Activated T-cell treated with anti-CD3 and anti-CD28 coated beads for 48 hours (primary cell): ENCODE measurements at regions not wholly inside any gene's neighbourhood (a gene's known extent, or its start where the extent isn't known, plus 50 kb on each side); places are given as distances from the start of the nearest gene placed in this dataset.

Experiments used
- DNase-seq: peaks from one replicate; pipeline ENCODE4 v3.0.0-alpha.2; 2020; ENCODE audit warnings: low read depth

DNA sequence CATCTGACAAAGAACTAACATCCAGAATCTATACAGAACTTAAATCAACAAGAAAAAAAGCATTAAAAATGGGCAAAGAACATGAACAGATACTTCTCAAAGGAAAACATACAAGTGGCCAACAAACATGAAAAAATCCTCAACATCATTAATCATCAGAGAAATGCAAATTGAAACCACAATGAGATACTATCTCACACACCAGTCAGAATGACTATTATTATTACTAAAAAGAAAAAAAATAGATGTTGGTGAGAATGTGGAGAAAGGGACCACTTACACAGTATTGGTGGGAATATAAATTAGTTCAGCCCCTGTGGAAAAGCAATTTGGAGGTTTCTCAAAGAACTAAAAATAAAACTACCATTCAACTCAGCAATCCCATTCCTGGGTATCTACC is 89.1 kb upstream of the ADO start:
- no peak for DNase-seq

DNA sequence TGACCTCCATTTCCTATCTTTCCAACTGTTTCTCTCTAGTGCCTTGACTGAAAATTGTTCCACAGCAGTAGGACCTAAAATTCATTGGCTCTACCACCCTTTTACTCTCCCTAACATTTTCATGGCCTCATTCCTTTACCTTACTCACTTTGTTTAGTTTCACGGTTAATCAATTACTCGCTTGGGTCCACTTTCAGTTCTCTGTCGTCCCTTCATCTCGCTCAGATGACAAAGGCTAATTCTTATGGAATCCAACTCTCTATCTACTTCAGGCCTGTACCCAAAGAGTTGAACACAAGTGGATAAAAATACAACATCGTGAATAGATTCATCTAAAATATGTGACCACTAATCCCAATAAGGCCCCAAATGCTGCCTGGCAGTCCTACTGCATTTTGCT is 85.9 kb upstream of the ADO start:
- DNase-seq: no peak

DNA sequence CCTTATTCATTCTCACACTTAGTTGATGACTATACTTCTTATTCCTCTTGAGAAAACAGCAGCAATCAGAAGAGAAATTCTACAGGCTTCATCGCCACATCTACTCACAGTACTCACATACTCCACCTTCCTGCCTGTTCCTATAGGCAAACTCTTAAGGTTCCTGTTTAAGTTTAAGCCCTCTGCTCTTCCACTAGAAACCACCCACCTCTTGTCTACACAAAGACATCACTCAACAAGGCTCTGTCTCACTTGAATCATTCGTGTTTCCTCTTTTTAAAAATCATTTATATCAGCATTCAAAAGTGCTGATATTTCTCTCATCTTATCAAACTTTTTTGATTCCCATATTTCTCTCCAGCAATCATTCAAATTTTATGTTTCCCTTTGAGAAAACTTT is 85.5 kb upstream of the ADO start:
- no peak for DNase-seq

DNA sequence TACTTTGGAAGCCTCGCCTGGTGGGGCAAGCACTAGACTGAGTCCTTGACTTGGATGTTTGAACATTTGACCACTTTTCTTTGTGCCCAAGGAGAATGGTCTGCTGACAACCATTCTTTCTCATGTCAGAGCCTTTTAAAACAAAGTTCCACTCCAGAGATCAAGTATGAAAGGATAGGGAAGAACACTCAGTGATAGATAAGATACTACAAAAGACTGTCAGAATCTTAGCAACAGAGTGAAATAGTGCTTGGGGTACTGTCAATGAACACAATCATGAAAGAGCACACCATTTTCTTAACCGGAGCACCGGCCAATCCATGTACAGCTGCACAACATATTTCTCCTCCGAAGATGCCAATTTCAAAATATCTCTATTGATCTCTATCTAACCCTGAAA is 82.8 kb upstream of the ADO start:
- DNase-seq: no peak

DNA sequence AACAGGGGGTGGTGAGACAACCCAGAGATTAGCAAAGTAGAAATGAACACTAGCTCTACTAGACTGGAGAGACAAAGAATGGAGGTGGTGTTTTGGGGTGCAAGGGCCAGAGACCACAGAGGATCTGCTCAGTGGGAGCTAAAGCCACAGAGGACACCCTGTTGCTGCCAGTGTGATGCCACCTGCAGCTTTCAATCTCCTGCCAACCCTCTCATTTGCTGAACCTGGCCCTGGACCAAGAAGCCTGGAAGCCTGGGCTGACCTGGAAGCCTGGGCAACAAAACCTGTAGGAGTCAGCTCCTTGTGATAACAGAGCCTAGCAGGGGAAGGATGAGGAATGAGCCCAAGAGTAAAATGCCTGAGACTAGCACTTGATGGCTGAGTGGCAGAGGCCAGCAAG is 81.1 kb upstream of the ADO start:
- DNase-seq: no peak

DNA sequence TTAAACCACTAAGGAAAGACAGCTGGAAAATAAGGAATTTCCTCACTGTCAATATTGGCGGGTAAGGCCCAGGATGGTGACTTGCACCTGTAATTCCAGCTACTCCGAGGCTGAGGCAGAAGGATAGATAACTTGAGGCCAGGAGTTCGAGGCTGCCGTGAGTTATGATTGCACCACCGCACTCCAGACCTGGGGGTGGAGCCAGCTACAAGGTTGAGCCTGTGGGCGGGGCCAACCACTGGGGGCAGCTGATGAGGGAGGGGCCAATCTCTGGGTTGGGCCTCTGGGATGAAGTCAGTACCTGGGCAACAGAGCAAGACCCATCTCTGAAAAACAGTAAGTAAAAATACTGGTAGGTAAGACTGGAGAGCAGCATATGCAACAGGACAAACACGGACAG is 80.1 kb upstream of the ADO start:
- no peak for DNase-seq

DNA sequence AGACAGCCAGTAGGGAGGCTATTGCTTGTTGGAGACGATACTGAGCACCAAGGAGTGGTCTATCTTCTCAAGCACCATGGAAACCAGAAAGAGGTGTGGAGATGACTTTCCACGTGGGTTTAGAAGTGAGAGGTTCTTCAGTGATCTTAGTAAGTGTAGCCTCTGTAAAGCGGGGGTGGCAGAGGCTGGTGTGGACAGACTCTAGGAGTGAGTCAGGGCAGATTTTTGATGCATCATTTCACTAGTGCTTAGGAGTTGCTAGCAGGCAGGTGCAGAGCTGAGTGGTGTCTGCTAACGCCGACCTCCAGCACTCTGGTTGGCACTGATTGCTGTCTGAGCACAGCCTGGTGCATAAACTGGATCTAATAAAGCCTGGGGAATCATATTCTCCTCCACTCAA is 78.4 kb upstream of the ADO start:
- peak; percentile 63 for DNase-seq

DNA sequence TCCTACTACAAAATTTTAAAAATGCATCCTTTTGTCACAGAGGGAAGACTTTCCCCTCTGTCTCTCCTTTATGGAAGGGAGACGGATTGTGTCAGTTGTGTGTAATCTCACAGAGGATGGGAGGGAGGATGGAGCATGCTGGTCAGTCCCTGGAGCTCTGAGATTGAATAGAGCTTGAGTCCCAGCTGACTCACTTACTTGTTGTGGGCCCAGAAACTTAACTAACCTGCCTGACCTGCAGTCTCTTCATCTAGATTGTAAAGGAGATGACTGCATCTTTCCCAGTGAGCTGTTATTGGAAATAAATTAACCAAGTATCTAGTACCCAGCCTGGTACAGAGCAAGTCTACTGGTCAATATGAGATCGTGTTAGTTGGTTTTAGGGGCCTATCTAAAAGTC is 77.9 kb upstream of the ADO start:
- DNase-seq: no peak

DNA sequence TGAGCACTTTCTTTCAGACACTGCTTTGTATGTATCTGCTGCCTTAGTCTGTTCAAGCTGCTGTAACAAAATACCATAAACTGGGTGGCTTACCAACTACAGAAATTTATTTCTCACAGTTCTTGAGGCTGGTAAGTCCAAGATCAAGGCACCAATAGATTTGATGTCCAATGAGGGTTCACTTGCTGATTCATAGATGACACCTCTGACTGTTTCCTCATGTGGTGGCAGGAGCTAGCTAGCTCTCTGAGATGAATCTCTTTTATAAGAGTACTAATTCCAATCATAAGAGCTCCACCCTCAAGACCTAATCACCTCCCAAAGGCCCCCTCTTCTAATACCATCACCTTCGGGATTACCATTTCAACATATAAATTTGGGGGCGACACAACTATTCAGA is 76.6 kb upstream of the ADO start:
- no peak for DNase-seq

DNA sequence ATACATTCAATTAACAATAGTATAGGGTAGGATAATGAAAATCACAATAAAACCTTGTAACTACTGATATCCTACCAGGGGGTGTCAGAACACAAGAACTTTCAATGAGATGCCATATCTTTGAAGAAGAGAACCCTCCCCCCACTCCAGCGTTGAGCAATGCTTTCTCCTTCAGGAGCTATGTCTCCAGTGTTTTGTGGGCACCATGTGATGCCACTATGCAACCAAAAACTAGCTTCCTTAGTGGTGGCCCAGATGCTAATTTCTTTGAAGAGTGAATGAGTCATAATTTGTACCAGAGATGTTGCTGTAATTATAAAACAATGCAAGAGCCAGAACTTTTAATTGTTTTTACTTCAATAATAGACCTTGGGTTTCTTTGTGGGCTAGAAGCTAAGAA is 76.0 kb upstream of the ADO start:
- no peak for DNase-seq

DNA sequence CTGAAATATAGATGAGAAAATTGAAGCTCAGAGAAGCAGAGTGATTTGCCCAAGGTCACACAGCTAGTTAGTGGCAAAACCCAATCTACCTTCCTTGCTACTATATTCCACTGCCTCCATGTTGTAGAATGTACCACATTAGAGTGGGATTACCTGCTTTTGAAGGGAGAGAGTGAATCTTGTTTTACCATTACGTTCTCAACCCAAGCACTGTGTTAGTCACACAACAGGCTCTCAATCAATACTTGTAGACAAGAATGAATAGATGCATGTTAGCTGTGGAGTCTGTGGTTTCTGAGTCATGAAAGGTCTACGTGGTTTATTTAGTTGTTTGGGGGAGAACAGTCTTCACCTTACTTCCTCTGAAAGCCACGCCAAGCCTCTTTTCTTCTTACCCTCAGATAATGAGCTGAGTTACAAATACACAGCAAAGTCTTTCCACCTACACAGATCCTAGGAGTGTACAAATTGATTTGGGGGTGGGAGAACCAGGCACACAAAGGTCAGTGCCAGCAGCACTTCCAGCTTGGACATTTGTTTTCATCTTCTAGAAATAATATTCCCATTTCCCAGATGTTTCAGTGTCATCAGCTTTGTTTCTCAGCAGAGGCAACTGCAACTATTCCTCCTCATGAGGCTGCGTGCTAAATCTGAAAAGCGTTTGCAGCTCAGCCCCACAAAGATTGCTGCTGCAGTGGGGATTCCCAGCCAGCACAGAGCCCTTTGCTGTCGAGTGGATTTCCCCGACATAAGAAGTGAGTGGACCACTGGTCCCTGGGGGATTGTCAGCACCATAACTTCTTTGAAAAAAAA is 71.5 kb upstream of the ADO start:
- DNase-seq: peak; percentile 38

DNA sequence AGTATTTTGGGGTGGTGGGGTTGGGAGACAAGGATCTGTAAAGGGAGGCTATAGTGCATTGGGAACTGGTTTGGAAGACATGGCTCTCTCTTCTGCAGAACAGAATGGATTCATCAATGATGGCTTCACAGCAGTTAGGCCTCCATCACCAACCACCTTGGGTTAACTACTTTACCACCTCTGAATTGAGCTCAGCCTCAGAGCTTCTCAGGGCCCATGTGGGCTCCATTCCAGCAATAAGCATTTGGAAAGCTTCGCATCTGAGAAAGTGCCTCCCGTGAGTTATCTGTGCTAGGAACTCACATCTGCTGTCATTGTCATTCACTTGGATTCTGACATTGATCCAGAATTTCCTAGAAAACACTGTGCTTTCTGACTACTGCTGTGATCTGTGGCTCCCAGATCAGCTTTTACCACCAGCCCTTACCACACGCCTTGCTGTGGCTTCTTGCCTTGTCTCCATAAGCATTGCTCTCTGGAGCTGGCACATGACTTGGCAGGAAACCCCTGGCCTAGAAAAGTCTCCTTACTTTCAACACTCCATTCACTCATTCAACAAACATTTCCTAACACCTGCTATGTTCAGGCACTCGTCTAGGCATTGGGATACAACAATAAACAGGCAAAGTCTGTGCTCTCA is 70.7 kb upstream of the ADO start:
- no peak for DNase-seq

DNA sequence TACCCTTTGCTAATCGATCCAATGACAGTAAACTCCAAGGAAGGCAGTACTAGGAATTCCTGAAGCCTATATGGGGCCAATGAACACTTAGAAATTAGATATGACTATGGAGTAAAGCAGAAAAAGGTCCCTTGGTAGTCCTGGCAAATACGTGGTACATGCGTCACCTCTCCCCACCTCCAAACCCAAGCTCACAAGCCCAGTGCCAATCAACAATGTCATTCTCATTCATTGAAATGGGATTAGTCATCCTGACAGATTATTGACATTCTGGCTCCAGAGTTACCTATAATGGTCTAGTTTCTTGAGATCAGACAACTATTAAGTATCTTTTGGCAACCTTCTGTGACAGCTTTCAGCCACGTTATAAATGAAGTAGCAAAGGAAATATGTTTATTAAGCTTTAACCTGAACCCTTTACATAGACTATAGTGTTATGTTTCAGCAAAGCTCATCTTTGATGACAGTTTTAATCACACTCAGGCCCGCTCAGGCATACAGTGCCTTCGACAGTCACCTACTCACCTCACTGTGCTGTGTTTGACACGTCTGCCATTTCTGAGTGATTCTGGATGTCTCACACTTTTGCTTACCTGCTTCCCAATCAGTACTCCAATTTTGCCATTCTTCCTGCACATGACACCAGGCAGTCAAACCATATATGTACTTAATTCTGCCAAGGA is 69.6 kb upstream of the ADO start:
- DNase-seq: no peak

DNA sequence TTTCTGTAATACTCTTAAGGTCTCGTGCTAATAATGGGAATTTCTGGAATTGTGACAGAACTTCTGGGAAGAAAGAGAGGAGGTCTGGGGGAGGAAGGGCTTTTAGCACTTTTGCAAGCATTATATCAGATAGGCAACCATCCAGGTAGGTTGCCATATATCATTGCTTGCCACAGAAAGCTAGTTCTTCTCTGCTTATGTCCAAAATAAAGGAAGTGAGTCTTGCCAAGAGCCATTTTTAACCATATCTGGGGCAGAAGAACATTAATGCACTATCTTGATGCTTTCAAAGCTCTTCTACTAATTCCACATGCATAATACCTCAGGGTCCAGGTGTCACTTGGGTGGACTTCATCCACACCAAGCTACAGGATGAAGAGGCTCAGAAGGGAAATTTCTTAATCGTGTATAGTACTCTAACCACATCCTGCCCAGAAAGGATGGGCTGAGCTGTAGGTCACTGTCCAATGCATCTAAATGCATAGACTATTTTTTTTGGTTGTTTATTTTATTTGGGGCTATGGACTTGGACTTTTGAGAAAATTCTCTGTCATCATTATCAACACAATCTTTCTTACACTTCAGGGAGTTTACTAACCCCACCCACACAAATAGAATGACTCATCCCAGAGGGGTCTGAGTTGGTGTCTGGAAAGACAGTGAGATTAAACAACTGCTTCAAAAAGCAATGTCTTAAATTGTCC is 68.9 kb upstream of the ADO start:
- no peak for DNase-seq

DNA sequence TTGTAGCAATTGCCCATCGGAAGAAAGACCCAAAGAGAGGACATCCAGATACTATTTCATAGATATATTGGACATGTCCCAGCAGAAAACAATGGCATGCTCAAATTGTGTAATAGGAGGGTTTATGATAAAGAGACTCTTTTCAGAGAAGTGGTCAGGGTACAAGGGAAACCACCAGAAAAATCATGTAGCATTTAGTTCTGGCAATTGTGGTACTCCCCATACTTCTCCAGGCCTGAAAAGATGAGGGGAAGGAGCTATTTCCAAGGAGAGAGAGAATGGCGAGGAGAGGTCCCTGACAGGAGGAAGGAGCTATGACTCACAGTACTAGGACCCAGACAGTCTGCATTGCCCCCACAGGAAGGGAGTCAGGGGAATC is 68.4 kb upstream of the ADO start:
- no peak for DNase-seq

DNA sequence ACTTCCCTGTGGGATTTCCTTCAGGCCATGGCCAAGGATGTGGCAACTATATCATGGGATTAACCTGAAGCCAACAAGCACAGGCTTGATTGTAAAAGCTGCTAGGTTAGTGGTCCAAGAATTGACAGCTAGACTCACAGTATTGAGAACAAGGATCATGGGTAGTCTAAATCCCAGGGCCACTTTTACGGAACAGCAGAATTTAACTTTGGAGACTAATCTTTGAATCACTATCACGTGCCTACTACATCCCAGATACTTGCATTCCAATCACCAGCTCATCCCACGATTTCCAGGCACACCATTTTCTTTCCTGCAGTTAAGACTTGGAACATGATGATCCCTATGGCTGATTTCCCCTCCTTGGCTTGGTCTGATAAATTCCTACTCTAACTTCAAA is 65.6 kb upstream of the ADO start:
- DNase-seq: no peak

DNA sequence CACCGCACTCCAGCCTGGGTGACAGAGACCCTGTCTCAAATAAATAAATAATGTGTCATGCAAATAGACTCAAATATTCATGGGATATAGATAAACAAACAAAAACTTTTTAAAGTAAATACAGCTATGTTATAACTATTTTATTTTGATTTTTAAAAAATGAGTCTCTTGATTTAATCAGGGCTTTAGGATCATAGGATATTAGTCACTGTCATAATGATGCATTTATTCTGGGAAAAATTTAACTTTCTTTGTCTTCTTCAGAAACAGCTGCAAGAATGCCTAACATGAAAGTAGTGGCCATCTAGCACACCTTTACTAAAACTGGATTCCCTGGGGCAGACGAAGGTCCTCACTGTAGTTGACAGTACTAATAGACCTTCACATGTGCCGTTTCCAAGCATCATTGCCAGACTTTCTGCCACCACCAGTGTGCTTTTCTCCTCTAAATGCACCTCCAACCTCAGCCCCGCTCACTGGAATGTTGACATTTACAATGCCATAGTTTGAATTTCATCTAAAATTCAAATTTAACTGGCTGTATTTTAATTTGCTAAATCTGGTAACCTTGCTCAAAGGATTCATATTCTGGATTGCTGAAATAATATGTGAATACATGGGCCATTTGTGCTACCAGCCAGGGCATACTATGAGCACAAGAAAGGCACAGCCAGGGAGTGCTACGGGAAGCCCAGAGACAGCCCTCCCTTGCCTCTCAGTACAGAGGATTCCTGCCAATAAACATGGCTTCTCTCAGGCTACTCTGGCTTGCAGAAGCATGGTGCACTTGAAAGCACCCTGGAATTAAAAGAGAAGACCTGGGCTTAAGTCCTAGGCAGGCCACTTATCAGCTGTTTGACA is 63.4 kb upstream of the ADO start:
- DNase-seq: no peak

DNA sequence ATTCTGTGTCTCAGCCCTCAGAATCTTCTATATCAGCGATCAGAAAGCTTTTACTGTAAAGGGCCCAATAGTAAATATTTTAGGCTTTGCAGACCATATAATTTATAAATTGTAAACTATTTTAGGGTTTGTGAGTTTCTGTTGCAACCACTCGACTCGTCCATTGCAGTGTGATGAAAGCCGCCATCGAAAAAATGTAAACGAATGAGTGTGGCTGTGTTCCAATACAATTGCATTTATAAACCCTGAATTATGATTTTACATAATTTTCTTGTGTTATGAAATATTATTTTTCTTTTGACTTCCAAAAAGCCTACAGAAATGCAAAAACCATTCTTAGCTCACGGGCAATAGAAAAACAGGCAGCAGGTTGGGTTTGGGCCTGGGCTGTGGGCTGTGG is 62.5 kb upstream of the ADO start:
- DNase-seq: no peak

DNA sequence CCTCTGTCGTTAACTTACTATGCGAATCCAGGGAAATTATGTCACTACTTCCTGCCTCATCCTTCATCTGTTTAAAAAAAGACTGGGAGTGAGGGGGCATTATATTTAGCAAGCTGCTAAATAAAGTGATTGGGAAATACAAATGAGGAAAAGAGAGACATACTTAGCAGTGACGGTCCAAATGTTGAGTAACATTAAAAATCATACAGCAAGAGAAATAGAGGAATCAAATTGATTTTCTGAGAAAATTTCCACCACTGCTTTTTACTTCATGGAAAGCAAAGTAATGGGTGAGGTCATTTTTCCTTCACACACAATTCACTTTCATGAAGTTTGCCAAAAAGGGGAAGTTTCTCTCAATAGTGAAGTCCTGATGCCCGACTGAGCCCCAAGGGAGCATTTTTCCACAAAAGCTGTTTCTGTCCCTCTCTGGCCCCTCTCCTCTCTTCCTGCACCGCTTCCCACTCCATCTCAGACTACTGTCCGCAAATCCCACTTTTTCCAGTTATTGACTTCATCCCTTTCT is 61.9 kb upstream of the ADO start:
- no peak for DNase-seq

DNA sequence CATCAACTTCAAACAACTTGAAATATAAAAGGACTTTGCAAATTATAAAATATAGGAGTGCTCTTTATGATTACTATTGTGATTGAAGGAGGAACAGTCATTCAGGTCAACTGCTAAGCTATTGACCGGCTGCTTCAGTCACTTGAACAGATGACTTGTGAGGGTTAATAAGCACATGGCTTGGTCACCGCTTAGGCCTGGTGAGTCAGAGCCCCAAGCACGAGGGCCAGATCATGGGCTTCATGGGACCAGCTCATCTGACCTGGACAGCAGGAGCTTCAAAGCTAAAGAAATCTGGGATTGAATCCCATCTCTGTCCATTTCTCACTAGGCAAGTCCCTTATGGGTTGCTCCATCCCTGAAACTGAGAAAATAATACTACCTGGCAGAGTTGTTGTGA is 60.4 kb upstream of the ADO start:
- DNase-seq: no peak

DNA sequence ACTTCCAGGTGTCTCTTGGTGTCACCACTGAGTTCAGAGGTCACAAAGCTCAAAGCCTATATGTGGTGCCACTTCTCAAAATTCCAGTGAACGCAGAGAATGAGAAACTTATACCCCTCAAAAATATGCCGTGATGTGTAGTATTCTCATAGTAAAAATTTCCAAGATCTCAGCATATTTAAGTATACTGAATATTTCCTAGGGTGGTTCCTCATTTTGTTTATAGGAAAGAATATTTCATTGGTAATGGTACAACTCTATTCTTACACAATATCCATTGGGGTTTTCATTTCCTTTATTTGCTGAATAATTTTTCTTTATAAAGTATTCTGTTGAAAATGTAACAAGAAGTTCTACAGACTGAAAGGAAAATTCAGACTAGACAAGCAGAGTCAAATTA is 58.9 kb upstream of the ADO start:
- no peak for DNase-seq
